Panc1 (cell line): ENCODE measurements at regions not wholly inside any gene's neighbourhood (a gene's known extent, or its start where the extent isn't known, plus 50 kb on each side); places are given as distances from the start of the nearest gene placed in this dataset.
A peak's percentile ranks its signal among the peaks of the same experiment; 100 is the strongest.

Experiments used
- ATAC-seq: fragments of 200-7000 bp; cut with Tn5 transposase; 2 replicates; pipeline ENCODE4 v1.9.1; 2020; ENCODE audit warnings: mild to moderate bottlenecking, moderate library complexity
- BruUV-seq: library from RNA; stranded (reverse); fragments of 400-500 nt; replicated peaks from 2 replicates; lab custom pipeline; 2021; lab: Mats Ljungman, UMichigan
- CTCF ChIA-PET: fragments of 300-600 bp; sonication (Branson Sonifier 250); formaldehyde crosslinking; loops from one replicate; lab custom pipeline; 2022; ENCODE audit warnings: antibody characterized with exemption; lab: Charles Lee
- POLR2A ChIA-PET: fragments of 300-600 bp; sonication (Branson Sonifier 250); formaldehyde crosslinking; loops from one replicate; lab custom pipeline; 2022; ENCODE audit warnings: antibody characterized with exemption; lab: Charles Lee
- DNase-seq: peaks from one replicate; pipeline ENCODE4 v3.0.0-alpha.2; 2010; ENCODE audit warnings: low read depth, low spot score
- H3K27ac ChIP-seq: 2 replicates; pipeline ENCODE4 v1.5.1; 2011; ENCODE audit warnings: mild to moderate bottlenecking, low read length, inconsistent platforms
- H3K27me3 ChIP-seq: fragments of 200-500 bp; sonication (Bioruptor generic); 2 replicates; pipeline ENCODE4 v1.6.0; 2014; ENCODE audit warnings: low read length, inconsistent platforms; ENCODE audit not compliant: control insufficient read depth, insufficient read depth
- H3K36me3 ChIP-seq: fragments of 200-500 bp; sonication (Bioruptor generic); 2 replicates; pipeline ENCODE4 v1.5.1; 2014; ENCODE audit warnings: inconsistent platforms, mild to moderate bottlenecking, low read length, moderate library complexity; ENCODE audit not compliant: control insufficient read depth, insufficient read depth
- H3K4me1 ChIP-seq: 2 replicates; pipeline ENCODE4 v1.5.1; 2011; ENCODE audit warnings: inconsistent platforms, mild to moderate bottlenecking, low read length, moderate library complexity; ENCODE audit not compliant: control insufficient read depth, insufficient read depth
- H3K4me3 ChIP-seq, 2 experiments: 2 replicates each; pipeline ENCODE4 v1.5.1; 2011 to 2012; ENCODE audit warnings: low read depth in 2 of 2, low read length in 2 of 2, mild to moderate bottlenecking in 2 of 2, inconsistent platforms in 1 of 2, moderate library complexity in 1 of 2
- H3K9me3 ChIP-seq: fragments of 200-500 bp; sonication (Bioruptor generic); 2 replicates; pipeline ENCODE4 v1.5.1; 2014; ENCODE audit warnings: low read depth, mild to moderate bottlenecking, inconsistent platforms, low read length, moderate library complexity; ENCODE audit not compliant: control insufficient read depth, insufficient read depth
- POLR2AphosphoS5 ChIP-seq: IDR thresholded peaks from 2 replicates; pipeline ENCODE4 v1.6.1; 2012; ENCODE audit warnings: mild to moderate bottlenecking, low read depth, low read length, moderate library complexity
- SIN3A ChIP-seq: IDR thresholded peaks from 2 replicates; pipeline ENCODE4 v1.6.1; 2012; ENCODE audit warnings: low read depth, mild to moderate bottlenecking, low read length, moderate library complexity, borderline replicate concordance; ENCODE audit not compliant: insufficient read depth
- TCF7L2 ChIP-seq: IDR thresholded peaks from 2 replicates; pipeline ENCODE4 v1.6.1; 2011; ENCODE audit warnings: mild to moderate bottlenecking, low read depth, low read length, inconsistent platforms
- in situ Hi-C: cut with HindIII; loops from 2 replicates; pipeline ENCODE4 v1.10.0; 2016; ENCODE audit warnings: low sequenced_read_pairs, low pct_unique_long_range_greater_than_20kb
- intact Hi-C: fragments of 100-400 bp; cut with micrococcal nuclease; formaldehyde crosslinking; loops from one replicate; pipeline ENCODE4 v1.10.0; 2022; ENCODE audit not compliant: unreplicated experiment
- TF ChIP-seq, protein P1 (sequence below), 2 experiments: IDR thresholded peaks; 2 replicates each; pipeline ENCODE4 v1.6.1; 2011 to 2012; ENCODE audit warnings: low read depth in 2 of 2, control low read depth in 1 of 2, low read length in 1 of 2, mild to moderate bottlenecking in 1 of 2, moderate library complexity in 1 of 2; ENCODE audit not compliant: insufficient read depth in 1 of 2
- TF ChIP-seq, protein P2 (sequence below): fragments of 450-650 bp; IDR thresholded peaks from 2 replicates; pipeline ENCODE4 v1.5.1; 2017; ENCODE audit warnings: mild to moderate bottlenecking

DNA sequence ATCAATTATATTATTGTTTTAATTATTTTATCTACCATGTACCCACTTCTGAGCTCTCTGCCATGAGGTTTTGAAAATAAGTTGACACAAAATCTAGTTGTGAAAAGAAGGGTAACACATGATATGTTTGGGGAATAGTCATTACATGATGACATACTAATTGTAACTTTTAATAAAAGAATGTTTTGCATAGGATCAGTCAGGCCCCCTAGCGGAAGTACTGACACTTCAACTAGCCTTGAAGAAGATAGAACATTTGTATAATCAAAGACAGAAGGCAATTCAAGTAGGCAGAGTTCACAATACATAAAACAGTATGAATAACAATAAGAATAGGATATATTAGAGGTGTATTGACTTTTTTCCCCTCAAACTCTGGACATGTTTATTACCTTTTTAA is 1191.0 kb upstream of the AGA start:
- H3K4me3 ChIP-seq, result no peak overlapping the region
- H3K27ac ChIP-seq, result no peak overlapping the region
- ChIA-PET CTCF (no interaction called here), POLR2A (no interaction called here)
- intact Hi-C loops, result no loop called here
- no peaks in the 10 kb centered on the region for H3K9me3 ChIP-seq
- H3K4me1 ChIP-seq, result no peaks in the 10 kb centered on the region
- ATAC-seq, result no peak
- no peaks in the 10 kb centered on the region for H3K27me3 ChIP-seq
- DNase-seq, result no peak
- no peak for TF ChIP-seq POLR2AphosphoS5
- TF ChIP-seq, protein P1, sequence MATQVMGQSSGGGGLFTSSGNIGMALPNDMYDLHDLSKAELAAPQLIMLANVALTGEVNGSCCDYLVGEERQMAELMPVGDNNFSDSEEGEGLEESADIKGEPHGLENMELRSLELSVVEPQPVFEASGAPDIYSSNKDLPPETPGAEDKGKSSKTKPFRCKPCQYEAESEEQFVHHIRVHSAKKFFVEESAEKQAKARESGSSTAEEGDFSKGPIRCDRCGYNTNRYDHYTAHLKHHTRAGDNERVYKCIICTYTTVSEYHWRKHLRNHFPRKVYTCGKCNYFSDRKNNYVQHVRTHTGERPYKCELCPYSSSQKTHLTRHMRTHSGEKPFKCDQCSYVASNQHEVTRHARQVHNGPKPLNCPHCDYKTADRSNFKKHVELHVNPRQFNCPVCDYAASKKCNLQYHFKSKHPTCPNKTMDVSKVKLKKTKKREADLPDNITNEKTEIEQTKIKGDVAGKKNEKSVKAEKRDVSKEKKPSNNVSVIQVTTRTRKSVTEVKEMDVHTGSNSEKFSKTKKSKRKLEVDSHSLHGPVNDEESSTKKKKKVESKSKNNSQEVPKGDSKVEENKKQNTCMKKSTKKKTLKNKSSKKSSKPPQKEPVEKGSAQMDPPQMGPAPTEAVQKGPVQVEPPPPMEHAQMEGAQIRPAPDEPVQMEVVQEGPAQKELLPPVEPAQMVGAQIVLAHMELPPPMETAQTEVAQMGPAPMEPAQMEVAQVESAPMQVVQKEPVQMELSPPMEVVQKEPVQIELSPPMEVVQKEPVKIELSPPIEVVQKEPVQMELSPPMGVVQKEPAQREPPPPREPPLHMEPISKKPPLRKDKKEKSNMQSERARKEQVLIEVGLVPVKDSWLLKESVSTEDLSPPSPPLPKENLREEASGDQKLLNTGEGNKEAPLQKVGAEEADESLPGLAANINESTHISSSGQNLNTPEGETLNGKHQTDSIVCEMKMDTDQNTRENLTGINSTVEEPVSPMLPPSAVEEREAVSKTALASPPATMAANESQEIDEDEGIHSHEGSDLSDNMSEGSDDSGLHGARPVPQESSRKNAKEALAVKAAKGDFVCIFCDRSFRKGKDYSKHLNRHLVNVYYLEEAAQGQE (IDR thresholded peaks at IDR 0.05; ENCODE audit: insufficient read depth in 1 of 2, low read depth in 2 of 2, low read length in 1 of 2), result no peak
- no peak for TF ChIP-seq TCF7L2
- TF ChIP-seq, protein P2, sequence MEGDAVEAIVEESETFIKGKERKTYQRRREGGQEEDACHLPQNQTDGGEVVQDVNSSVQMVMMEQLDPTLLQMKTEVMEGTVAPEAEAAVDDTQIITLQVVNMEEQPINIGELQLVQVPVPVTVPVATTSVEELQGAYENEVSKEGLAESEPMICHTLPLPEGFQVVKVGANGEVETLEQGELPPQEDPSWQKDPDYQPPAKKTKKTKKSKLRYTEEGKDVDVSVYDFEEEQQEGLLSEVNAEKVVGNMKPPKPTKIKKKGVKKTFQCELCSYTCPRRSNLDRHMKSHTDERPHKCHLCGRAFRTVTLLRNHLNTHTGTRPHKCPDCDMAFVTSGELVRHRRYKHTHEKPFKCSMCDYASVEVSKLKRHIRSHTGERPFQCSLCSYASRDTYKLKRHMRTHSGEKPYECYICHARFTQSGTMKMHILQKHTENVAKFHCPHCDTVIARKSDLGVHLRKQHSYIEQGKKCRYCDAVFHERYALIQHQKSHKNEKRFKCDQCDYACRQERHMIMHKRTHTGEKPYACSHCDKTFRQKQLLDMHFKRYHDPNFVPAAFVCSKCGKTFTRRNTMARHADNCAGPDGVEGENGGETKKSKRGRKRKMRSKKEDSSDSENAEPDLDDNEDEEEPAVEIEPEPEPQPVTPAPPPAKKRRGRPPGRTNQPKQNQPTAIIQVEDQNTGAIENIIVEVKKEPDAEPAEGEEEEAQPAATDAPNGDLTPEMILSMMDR, result peak; percentile 4; the same call in 1 of the 2 replicates
- no peak for TF ChIP-seq SIN3A
- H3K36me3 ChIP-seq, result no peaks in the 10 kb centered on the region
- in situ Hi-C loops, result no loop called here
- no TSS peak for BruUV-seq

DNA sequence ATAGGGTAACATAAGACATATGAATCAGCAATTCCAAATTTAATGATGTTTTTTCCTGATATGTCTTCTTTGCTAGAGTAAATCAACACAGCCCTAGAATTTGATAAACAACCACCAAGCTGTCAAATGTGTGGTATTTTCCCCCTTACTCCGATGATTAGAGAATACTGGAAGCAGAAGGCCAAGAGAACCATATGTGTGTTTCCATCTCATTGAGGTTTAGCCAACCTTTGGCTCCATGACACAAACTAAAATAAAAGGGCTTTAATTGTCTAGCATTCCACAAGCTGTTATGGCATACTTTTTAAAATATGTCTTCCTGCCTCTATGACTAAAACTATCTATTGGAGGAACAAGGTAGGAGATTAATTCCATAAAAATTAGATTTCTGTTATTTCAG is 1222.4 kb upstream of the AGA start:
- DNase-seq, result no peak
- ChIA-PET CTCF (no interaction called here), POLR2A (no interaction called here)
- no peak for ATAC-seq
- no peak overlapping the region for H3K4me3 ChIP-seq
- in situ Hi-C loops, result no loop called here
- intact Hi-C loops, result no loop called here
- TF ChIP-seq TCF7L2, result no peak
- TF ChIP-seq, protein P1 (IDR thresholded peaks at IDR 0.05; ENCODE audit: insufficient read depth in 1 of 2, low read depth in 2 of 2, low read length in 1 of 2), result no peak
- TF ChIP-seq, protein P2, result no peak
- no peak for TF ChIP-seq POLR2AphosphoS5
- no peak for TF ChIP-seq SIN3A
- no peaks in the 10 kb centered on the region for H3K9me3 ChIP-seq
- no TSS peak for BruUV-seq
- H3K27ac ChIP-seq, result no peak overlapping the region
- no peaks in the 10 kb centered on the region for H3K36me3 ChIP-seq
- no peaks in the 10 kb centered on the region for H3K27me3 ChIP-seq
- no peaks in the 10 kb centered on the region for H3K4me1 ChIP-seq
